ENCODE measurements at regions not wholly inside any gene's neighbourhood (a gene's known extent, or its start where the extent isn't known, plus 50 kb on each side); places are given as distances from the start of the nearest gene placed in this dataset.

DNA sequence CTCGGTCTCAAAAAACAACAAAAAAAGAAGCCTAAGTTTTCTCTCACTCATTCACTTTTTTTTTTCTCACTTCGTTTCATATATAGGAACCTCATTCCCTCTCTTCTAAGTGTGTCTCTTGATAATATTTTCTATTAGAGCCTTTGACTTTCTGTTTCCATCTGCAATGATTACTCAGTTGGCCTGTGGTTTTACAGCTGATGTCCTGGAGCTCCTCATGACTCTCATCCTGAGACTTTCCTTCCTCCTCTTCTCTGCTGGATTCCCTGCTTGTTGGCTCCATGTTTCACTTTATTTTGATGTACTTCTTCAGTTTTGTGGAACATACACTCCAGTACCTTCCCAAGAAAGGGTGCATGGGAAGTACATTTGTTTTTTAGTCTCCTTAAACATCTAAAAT lies 154.2 kb upstream of the GATA6 start:
- ChIA-PET POLR2A (no interaction called here), CTCF (interaction anchor here (1.3 to 6.2 kb wide), 2 partner anchors 17 to 59 kb away, joined by 3 to 41 read pairs; no protein-coding TSS in a partner anchor)
- H3K4me3 ChIP-seq (ENCODE audit: low read depth, low read length): no peak overlapping the region
- no peak for DNase-seq (ENCODE audit: low read depth, low spot score)
- TF ChIP-seq CTCF (IDR thresholded peaks at IDR 0.05; ENCODE audit: insufficient read depth, low read length, missing control alignments): no peak

- CTCF ChIA-PET: interaction anchor here (2.9 kb wide), 1 partner anchor 20 kb away, joined by 9 read pairs; no protein-coding TSS in a partner anchor
- no peak for DNase-seq (ENCODE audit: low read depth, low spot score)
- no peak for TF ChIP-seq CTCF (IDR thresholded peaks at IDR 0.05; ENCODE audit: insufficient read depth, low read length, missing control alignments)
- H3K4me3 ChIP-seq (ENCODE audit: low read depth, low read length): no peak overlapping the region
- POLR2A ChIA-PET: no interaction called here
Measured at GRCh38 chr18:22018366-22018765, 151.0 kb upstream of the GATA6 start.

- no peak for TF ChIP-seq CTCF (IDR thresholded peaks at IDR 0.05; ENCODE audit: insufficient read depth, low read length, missing control alignments)
- ChIA-PET CTCF (interaction anchor here (2.9 kb wide), 1 partner anchor 21 kb away, joined by 9 read pairs; no protein-coding TSS in a partner anchor), POLR2A (no interaction called here)
- H3K4me3 ChIP-seq (ENCODE audit: low read depth, low read length): no peak overlapping the region
- no peak for DNase-seq (ENCODE audit: low read depth, low spot score)
Measured at GRCh38 chr18:22019193-22019592, 150.2 kb upstream of the GATA6 start.

DNA sequence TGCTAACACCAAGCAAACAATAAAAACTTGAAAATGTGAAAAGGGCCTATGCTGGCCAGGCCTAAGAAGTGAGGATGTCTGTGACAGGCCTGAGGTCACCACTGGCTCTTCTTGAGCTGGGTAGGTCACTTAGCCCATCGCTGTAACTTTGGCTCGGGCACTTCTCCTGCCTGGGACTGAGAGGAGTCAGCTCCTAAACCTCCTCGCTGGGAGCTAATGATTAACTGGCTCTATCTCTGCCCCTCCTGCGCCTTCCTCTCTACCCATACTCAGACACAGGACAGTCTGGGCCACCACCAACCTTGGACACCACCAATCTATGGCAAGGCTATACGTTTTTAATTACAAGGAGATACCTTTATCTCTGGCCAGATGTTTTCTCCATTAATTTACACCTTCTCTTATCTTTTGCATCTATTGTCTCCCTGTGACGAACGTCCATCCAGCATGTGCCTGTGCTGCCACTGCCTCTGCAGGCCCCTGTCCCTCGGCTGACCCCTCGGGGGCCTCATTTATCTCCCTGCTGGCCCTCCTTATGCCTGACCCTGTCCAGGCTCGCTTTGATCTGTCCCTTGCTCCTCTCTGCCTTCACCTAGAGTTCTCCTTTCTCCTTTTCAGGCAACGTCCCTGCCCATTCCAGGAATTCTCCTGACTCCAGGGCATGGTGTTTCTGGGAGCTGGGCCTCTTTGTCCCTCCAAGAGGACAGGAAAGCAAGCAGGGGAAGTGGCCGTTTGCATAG lies 149.1 kb upstream of the GATA6 start:
- DNase-seq (ENCODE audit: low read depth, low spot score): no peak
- ChIA-PET POLR2A (interaction anchor here (0.6 kb wide), 1 partner anchor 544 kb away, joined by 6 read pairs; no protein-coding TSS in a partner anchor), CTCF (interaction anchor here (2.9 kb wide), 1 partner anchor 22 kb away, joined by 9 read pairs; no protein-coding TSS in a partner anchor)
- H3K4me3 ChIP-seq (ENCODE audit: low read depth, low read length): no peak overlapping the region
- TF ChIP-seq CTCF (IDR thresholded peaks at IDR 0.05; ENCODE audit: insufficient read depth, low read length, missing control alignments): no peak

GRCh38 chr18:22020867-22021370 lies 148.5 kb upstream of the GATA6 start:
- DNase-seq (ENCODE audit: low read depth, low spot score): no peak
- POLR2A ChIA-PET: no interaction called here
- TF ChIP-seq CTCF (IDR thresholded peaks at IDR 0.05; ENCODE audit: insufficient read depth, low read length, missing control alignments): no peak
- no peak overlapping the region for H3K4me3 ChIP-seq (ENCODE audit: low read depth, low read length)
- CTCF ChIA-PET: no interaction called here

DNA sequence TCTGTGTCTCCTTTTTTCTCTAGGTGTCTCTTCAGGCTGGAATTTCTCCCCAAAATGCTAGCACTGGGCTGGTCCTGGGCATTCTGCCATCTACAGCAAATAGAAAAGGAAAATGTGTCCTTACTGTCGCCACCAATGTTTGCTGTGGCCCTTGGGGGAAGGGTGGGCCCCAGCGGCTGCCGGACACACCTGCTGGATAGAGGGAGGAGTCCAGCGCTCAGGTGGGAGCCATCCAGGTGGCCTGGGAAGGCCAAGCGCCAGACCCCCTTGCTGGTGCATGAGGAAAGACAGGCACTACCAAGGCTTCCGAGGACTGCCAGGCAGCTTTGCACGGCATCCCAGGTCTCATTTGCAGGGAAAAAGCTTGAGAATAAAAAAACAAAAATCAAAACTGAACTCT lies 147.7 kb upstream of the GATA6 start:
- no peak for DNase-seq (ENCODE audit: low read depth, low spot score)
- H3K4me3 ChIP-seq (ENCODE audit: low read depth, low read length): no peak overlapping the region
- ChIA-PET CTCF (no interaction called here), POLR2A (no interaction called here)
- no peak for TF ChIP-seq CTCF (IDR thresholded peaks at IDR 0.05; ENCODE audit: insufficient read depth, low read length, missing control alignments)

Data from AG04449 (cell line).